ENCODE measurements at regions not wholly inside any gene's neighbourhood (a gene's known extent, or its start where the extent isn't known, plus 50 kb on each side); places are given as distances from the start of the nearest gene placed in this dataset.
A peak's percentile ranks its signal among the peaks of the same experiment; 100 is the strongest.

GRCh38 chr4:57163530-57164459, 53.6 kb upstream of the IGFBP7 start (continued):
- TF ChIP-seq, protein P1, sequence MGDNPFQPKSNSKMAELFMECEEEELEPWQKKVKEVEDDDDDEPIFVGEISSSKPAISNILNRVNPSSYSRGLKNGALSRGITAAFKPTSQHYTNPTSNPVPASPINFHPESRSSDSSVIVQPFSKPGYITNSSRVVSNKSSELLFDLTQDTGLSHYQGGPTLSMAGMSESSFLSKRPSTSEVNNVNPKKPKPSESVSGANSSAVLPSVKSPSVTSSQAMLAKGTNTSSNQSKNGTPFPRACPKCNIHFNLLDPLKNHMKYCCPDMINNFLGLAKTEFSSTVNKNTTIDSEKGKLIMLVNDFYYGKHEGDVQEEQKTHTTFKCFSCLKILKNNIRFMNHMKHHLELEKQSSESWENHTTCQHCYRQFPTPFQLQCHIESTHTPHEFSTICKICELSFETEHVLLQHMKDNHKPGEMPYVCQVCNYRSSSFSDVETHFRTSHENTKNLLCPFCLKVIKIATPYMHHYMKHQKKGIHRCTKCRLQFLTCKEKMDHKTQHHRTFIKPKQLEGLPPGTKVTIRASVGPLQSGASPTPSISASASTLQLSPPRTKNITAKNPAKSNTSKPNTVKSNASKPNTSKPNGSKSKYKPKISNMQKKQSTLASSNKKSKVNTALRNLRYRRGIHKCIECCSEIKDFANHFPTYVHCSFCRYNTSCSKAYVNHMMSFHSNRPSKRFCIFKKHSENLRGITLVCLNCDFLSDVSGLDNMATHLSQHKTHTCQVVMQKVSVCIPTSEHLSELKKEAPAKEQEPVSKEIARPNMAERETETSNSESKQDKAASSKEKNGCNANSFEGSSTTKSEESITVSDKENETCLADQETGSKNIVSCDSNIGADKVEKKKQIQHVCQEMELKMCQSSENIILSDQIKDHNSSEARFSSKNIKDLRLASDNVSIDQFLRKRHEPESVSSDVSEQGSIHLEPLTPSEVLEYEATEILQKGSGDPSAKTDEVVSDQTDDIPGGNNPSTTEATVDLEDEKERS (CRISPR knock-in tag; IDR thresholded peaks at IDR 0.05): no peak
- TF ChIP-seq, protein P2, sequence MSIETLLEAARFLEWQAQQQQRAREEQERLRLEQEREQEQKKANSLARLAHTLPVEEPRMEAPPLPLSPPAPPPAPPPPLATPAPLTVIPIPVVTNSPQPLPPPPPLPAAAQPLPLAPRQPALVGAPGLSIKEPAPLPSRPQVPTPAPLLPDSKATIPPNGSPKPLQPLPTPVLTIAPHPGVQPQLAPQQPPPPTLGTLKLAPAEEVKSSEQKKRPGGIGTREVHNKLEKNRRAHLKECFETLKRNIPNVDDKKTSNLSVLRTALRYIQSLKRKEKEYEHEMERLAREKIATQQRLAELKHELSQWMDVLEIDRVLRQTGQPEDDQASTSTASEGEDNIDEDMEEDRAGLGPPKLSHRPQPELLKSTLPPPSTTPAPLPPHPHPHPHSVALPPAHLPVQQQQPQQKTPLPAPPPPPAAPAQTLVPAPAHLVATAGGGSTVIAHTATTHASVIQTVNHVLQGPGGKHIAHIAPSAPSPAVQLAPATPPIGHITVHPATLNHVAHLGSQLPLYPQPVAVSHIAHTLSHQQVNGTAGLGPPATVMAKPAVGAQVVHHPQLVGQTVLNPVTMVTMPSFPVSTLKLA (IDR thresholded peaks at IDR 0.05): no peak
- TF ChIP-seq ZNF607 (CRISPR knock-in tag; IDR thresholded peaks at IDR 0.05; ENCODE audit: borderline replicate concordance) (no peak), HNF4A (CRISPR knock-in tag; IDR thresholded peaks at IDR 0.05) (0 out of 2 replicates have a peak, but pooled peaks have one; percentile 16), KLF12 (CRISPR knock-in tag; IDR thresholded peaks at IDR 0.05; ENCODE audit: borderline replicate concordance) (0 out of 2 replicates have a peak, but pooled peaks have one; percentile 10), ZNF496 (CRISPR knock-in tag; IDR thresholded peaks at IDR 0.05; ENCODE audit: insufficient replicate concordance) (no peak), ZNF891 (CRISPR knock-in tag; IDR thresholded peaks at IDR 0.05) (no peak), SALL1 (CRISPR knock-in tag; IDR thresholded peaks at IDR 0.05) (peak; percentile 58), ZBTB20 (CRISPR knock-in tag; IDR thresholded peaks at IDR 0.05; ENCODE audit: borderline replicate concordance, low read depth) (no peak), ZNF446 (CRISPR knock-in tag; IDR thresholded peaks at IDR 0.05) (no peak), HCFC1 (IDR thresholded peaks at IDR 0.05; ENCODE audit: low read depth, low read length) (no peak), TMF1 (CRISPR knock-in tag; IDR thresholded peaks at IDR 0.05; ENCODE audit: low read depth) (no peak; the same call in 1 of the 2 replicates), HMG20A (CRISPR knock-in tag; IDR thresholded peaks at IDR 0.05; ENCODE audit: borderline replicate concordance) (no peak), ZNF780A (CRISPR knock-in tag; IDR thresholded peaks at IDR 0.05) (0 out of 2 replicates have a peak, but pooled peaks have one; percentile 1), HES4 (CRISPR knock-in tag; IDR thresholded peaks at IDR 0.05; ENCODE audit: borderline replicate concordance) (0 out of 2 replicates have a peak, but pooled peaks have one; percentile 36), DDIT3 (CRISPR knock-in tag; IDR thresholded peaks at IDR 0.05) (no peak), SMC3 (IDR thresholded peaks at IDR 0.05; ENCODE audit: low read length) (peak; percentile 23; the same call in 1 of the 2 replicates), SMAD9 (CRISPR knock-in tag; IDR thresholded peaks at IDR 0.05) (no peak), ZNF230 (CRISPR knock-in tag; IDR thresholded peaks at IDR 0.05) (peak; percentile 29; the same call in 1 of the 2 replicates)
- TF ChIP-seq, protein P3, sequence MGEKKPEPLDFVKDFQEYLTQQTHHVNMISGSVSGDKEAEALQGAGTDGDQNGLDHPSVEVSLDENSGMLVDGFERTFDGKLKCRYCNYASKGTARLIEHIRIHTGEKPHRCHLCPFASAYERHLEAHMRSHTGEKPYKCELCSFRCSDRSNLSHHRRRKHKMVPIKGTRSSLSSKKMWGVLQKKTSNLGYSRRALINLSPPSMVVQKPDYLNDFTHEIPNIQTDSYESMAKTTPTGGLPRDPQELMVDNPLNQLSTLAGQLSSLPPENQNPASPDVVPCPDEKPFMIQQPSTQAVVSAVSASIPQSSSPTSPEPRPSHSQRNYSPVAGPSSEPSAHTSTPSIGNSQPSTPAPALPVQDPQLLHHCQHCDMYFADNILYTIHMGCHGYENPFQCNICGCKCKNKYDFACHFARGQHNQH (CRISPR knock-in tag; IDR thresholded peaks at IDR 0.05): no peak; the same call in 1 of the 2 replicates

Measured in HepG2 (cell line).